ENCODE measurements at regions not wholly inside any gene's neighbourhood (a gene's known extent, or its start where the extent isn't known, plus 50 kb on each side); places are given as distances from the start of the nearest gene placed in this dataset.
A peak's percentile ranks its signal among the peaks of the same experiment; 100 is the strongest.

GRCh38 chr4:123807866-123808265, 411.3 kb downstream of the SPRY1 start:
- DNase-seq (ENCODE audit: low spot score), result no peak

DNA sequence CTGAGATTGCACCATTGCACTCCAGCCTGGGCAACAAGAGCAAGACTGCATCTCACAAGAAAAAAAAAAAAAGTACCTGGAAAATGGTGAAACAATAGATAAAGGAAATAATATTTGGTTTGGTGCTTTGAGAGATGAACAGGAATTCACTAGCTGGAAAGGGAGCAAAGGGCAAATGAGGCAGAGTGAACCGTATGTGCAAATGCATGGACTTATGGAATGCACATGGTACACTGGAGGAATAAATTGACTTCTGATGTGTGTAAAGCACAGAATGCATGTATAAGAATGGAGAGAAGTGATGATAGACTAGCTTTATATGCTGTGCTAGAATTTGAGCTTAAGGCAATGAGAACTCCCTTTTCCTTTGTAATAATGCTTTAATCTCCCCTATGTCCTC, 413.3 kb downstream of the SPRY1 start:
- no peak for DNase-seq (ENCODE audit: low spot score)

DNA sequence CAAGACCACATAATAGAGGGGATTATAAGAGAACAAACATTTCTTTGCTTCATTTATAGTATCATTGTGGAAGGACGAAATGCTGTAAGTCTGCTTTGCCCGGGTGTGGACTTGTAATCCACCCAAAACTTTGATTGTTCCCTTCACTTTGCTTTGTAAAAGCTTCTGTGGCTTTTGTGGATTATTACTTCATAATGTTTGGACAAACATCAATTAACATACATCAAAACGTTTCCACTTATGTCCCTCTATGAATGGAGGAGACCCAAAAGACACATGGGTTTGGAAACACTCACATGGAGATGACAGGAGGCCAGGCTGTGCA, 415.4 kb downstream of the SPRY1 start:
- DNase-seq (ENCODE audit: low spot score), result peak; percentile 93

DNA sequence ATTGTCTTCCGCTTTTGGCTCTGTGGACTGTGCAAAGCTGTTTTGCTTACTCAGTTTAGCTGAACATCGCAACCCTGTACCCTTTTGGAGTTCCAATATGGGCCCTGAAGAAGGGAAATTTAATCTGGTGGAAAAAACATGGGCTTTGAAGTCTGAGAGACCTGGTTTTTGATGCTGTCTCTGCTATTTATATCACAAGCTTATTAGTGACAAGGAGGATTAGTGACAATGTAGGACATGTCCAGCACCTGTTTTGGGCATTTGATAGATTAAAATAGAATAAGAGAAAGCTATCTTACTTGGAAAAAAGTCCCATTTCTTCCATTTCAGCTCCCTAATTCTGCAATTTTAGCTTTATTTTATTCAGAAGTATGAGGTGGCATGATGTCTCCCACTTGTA, 417.3 kb downstream of the SPRY1 start:
- no peak for DNase-seq (ENCODE audit: low spot score)

GRCh38 chr4:123816462-123816861, 419.9 kb downstream of the SPRY1 start:
- no peak for DNase-seq (ENCODE audit: low spot score)

GRCh38 chr4:123817025-123817688, 420.6 kb downstream of the SPRY1 start:
- no peak for DNase-seq (ENCODE audit: low spot score)

DNA sequence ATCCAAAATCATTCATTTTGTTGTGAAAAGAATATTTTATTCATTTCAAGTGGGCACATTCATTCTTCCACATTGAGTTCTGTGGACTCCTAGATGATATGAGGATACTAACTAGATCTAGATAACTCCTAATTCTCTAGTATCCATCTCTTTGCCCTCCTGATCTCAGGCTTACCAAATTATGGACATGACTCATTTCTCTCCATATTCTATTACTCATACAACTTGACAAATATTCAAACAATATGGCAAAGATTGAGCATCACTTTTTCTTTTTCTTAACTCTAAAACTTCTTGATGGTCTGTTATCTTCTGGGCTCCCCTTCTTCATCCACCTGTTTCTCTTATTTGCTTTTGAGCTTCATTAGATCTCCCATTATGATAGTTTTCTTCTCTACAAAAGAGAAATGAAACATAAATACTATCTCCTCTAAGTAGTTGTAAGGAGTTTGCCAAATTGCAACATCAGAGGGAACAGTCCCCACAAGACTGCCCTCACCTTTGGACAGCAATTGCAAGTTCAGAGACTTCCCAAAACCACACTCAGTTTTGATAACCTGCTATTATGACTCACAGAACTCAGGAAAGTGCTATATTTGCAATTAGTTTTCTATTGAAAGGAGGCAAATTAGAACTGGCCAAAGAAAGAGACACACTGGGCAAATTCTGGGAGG, 422.9 kb downstream of the SPRY1 start:
- DNase-seq (ENCODE audit: low spot score), result no peak

DNA sequence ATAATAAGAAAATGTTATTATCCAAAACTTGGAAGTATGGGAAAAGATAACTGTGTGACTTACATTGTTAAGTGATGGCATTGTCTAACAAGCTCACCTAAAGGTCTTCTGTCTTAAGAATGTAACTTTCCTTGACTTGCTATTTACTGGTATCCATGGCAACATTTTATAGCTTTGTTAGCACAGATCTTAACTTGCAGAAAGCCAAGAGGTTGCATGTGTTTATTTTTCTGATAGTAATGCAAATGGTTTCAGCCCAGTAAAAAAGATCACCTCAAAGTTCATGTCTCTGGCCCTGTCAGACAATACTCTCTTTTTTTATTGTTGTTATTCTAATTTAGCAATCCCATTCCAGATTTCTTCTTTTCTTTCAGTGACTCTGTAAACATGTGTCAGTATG, 425.3 kb downstream of the SPRY1 start:
- no peak for DNase-seq (ENCODE audit: low spot score)

DNA sequence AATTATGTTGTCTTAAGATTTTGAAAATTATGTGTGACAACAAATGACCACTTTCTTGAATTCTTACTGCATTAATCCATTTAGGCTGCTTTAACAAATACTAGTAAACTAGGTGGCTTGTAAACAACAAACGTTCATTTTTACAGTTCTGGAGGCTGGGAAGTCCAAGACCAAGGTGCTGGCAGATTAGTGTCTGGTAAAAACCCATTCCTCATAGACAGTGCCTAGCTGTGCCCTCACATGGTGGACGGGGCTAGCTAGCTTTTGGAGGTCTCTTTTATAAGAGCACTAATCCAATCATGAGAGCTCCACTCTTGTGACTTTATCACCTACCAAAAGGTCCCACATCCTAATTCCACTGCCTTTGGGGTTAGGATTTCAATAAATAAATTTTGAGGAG, 425.8 kb downstream of the SPRY1 start:
- no peak for DNase-seq (ENCODE audit: low spot score)

GRCh38 chr4:123823244-123823643, 426.6 kb downstream of the SPRY1 start:
- no peak for DNase-seq (ENCODE audit: low spot score)

DNA sequence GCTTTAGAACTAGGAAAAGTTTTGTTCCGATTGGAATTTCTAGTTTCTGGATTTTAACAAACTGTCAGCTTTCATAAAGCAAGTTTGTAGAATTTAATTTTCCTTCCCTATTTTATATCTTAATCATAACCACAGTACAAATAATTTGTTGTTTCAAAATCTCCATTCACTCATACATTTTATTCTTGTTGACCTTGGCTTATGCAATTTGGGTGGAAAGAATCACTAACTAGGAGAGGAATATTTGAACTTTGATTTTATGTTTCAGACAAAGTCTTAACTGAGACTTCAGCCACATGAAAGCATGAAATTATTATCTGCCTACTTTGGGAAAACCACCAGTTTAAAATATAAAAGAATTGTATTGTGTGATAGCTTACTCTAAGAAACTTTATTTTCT, 427.9 kb downstream of the SPRY1 start:
- no peak for DNase-seq (ENCODE audit: low spot score)

- no peak for DNase-seq (ENCODE audit: low spot score)
Measured at GRCh38 chr4:123825596-123826291, 429.1 kb downstream of the SPRY1 start.

DNA sequence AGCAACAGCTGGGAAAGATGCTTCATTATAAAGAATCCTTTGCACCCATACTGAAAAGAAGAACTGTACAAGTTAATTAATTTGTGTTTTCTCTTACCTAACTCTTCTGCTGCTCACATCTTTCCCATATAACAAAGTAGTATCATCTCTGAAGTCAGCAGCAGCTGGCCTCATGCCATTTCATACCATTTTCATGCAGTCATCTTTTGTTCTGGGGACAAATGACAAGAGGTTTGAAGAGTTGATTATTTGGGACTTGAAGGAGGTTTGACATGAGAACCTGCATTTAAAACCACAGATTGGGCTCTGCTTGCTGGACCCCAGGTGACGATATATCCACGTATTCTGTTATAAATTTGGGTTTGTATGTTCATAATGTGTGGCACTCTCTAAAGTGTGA, 430.3 kb downstream of the SPRY1 start:
- DNase-seq (ENCODE audit: low spot score), result no peak

- DNase-seq (ENCODE audit: low spot score), result no peak
Measured at GRCh38 chr4:123827511-123827910, 430.9 kb downstream of the SPRY1 start.

DNA sequence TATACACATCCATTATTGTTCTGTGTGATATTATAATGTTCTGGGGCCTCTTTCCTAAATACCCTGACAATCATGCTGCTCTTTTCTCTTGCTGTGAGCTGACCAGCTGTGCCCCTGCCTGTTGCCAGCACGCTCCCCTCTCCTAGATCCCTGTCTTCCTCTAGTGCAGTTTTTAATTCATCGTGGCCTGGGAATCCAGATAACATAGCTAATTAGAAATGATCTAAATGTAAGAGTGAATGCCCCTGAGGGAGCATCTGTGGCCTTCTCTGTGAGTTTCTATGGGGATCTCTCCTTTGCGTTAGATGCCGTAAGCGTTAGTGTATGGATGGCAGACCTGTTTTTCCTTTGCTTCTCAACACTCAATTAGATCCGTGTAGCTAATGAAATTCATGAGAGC, 434.3 kb downstream of the SPRY1 start:
- no peak for DNase-seq (ENCODE audit: low spot score)

- DNase-seq (ENCODE audit: low spot score), result peak; percentile 59
Measured at GRCh38 chr4:123832173-123833026, 435.8 kb downstream of the SPRY1 start.

DNA sequence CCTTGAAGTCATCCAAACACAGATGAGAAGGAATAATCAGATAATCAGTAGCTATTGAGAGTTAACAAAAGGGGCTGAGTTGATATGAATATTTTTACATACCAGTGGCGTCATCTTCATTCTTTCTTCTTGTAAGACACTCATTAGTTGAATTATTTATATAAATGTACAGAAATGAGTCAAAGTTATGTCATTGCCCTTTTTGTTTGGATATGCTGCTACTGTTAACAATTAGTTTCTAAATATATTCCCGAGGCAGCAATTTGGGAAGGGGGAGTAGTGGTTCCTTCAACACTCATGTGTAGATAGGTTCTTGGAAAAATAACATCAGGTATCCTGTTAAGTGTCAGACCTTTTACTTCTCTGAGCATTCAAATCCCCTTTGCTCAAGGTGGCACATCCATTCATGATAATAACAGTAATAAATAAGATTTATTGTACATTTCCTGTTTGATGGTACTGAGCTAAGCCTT, 436.6 kb downstream of the SPRY1 start:
- no peak for DNase-seq (ENCODE audit: low spot score)

DNA sequence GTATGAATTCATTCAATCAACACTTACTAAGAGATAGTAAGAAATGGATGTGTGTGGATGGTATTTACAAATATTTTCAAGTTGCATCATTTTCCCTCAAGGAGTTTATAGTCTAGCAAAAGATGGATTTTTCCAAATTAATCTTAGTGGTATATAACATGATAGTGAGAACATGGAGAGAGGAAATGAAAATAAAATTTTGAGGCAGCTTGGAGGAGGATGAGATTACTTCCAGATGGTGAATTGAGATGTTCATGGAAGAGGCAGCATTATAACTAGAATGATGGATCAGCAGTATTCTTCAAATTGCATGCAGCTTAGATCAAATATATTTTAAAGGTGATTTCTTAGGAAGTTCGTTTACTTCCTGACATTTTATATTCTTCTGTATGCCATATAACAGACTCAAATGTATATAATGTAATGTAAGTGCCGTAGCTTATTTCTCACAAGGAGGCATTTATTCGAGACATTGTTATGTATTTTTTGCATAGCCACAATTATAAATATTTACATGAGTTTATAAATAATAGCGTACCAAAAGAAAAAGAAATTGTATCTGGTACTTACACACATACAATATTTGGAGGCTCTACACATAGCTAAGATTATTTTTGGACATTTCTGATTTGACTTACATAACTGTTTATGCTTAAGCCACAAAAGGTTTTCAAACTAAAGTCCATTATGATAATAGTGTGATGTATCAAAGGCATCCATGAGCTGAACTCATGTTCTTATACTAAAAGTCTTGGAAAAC, 439.4 kb downstream of the SPRY1 start:
- DNase-seq (ENCODE audit: low spot score), result no peak

- no peak for DNase-seq (ENCODE audit: low spot score)
Measured at GRCh38 chr4:123836851-123837595, 440.4 kb downstream of the SPRY1 start.

DNA sequence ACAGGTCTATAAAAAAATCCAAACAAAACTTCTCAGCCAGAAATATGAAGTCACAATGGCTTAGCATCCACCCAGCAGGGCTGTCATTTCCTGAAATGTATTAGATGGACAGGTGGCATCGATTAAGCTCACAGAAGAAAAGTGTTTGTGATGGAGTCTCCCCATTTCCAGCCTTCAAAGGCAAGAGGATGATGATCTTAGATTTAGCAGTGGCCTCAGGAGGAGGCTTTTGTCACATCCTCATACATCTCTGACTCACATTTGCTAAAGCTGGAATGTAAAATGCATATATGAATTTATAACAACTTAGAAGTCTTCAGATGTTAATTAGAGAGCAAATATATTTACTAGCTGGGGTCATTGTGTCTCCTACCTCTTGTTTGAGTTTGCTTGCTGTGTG, 441.9 kb downstream of the SPRY1 start:
- no peak for DNase-seq (ENCODE audit: low spot score)

DNA sequence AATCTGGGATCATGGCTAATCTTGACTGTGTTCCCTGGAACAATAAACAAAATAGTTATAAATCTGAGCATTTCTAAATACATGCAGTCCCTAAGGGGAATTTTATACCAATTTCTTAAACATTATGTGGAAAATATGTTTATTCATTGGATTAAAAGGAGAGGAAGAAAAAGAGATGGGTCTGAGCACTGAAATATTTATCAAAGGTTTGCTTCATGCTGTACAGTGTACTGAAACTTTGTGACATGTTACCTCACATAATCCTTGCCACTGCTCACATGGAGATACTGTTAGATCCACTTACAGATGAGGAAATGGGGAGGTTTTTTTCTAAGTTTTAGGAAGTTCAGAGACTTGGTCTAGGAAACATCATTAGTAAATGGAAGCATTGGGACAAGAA, 443.6 kb downstream of the SPRY1 start:
- DNase-seq (ENCODE audit: low spot score), result no peak
